OCI-LY7 (cell line): ENCODE measurements at regions not wholly inside any gene's neighbourhood (a gene's known extent, or its start where the extent isn't known, plus 50 kb on each side); places are given as distances from the start of the nearest gene placed in this dataset.

Experiments
- BruUV-seq: library from RNA; stranded (reverse); fragments of 400-500 nt; replicated peaks from 2 replicates; lab custom pipeline; 2021; lab: Mats Ljungman, UMichigan
- CTCF ChIA-PET: fragments of 300-600 bp; sonication (Branson Sonifier 250); formaldehyde crosslinking; loops from one replicate; lab custom pipeline; 2022; ENCODE audit warnings: antibody characterized with exemption; ENCODE audit not compliant: unreplicated experiment; lab: Charles Lee
- POLR2A ChIA-PET: fragments of 300-600 bp; sonication (Branson Sonifier 250); formaldehyde crosslinking; loops from one replicate; lab custom pipeline; 2022; ENCODE audit warnings: antibody characterized with exemption; lab: Charles Lee
- DNase-seq: peaks from one replicate; pipeline ENCODE4 v3.0.0-alpha.2; 2015; ENCODE audit warnings: low spot score
- H2AFZ ChIP-seq: fragments of 200-600 bp; sonication (generic), shearing (Covaris generic); 2 replicates; pipeline ENCODE4 v1.6.1; 2014; ENCODE audit warnings: mild to moderate bottlenecking, antibody characterized with exemption, low read length, moderate library complexity
- H3K27ac ChIP-seq: fragments of 200-600 bp; sonication (generic); 2 replicates; pipeline ENCODE4 v1.5.1; 2014; ENCODE audit warnings: mixed run types, low read depth, mild to moderate bottlenecking, moderate library complexity, low read length, inconsistent platforms; ENCODE audit not compliant: poor library complexity, severe bottlenecking
- H3K36me3 ChIP-seq: fragments of 200-600 bp; sonication (generic); 2 replicates; pipeline ENCODE4 v1.6.1; 2014; ENCODE audit warnings: mild to moderate bottlenecking, antibody characterized with exemption, low read length, moderate library complexity, mixed read lengths; ENCODE audit not compliant: insufficient read depth
- H3K4me1 ChIP-seq: fragments of 200-600 bp; sonication (generic); 2 replicates; pipeline ENCODE4 v1.5.1; 2014; ENCODE audit warnings: mild to moderate bottlenecking, low read length; ENCODE audit not compliant: insufficient read depth, poor library complexity, severe bottlenecking
- H3K4me2 ChIP-seq: fragments of 200-600 bp; sonication (generic); 2 replicates; pipeline ENCODE4 v1.6.1; 2014; ENCODE audit warnings: mild to moderate bottlenecking, low read length
- H3K4me3 ChIP-seq: fragments of 200-600 bp; sonication (generic); 2 replicates; pipeline ENCODE4 v1.5.1; 2014; ENCODE audit warnings: mild to moderate bottlenecking, low read depth, low read length; ENCODE audit not compliant: poor library complexity, severe bottlenecking
- H3K79me2 ChIP-seq: fragments of 200-600 bp; sonication (generic); 2 replicates; pipeline ENCODE4 v1.6.1; 2016; ENCODE audit warnings: low read depth, mild to moderate bottlenecking, low read length, moderate library complexity, mixed read lengths; ENCODE audit not compliant: insufficient read depth
- H3K9me2 ChIP-seq: fragments of 200-600 bp; sonication (generic); 2 replicates; pipeline ENCODE4 v1.6.1; 2016; ENCODE audit warnings: mild to moderate bottlenecking, low read length, mixed read lengths; ENCODE audit not compliant: insufficient read depth
- H3K9me3 ChIP-seq: fragments of 200-600 bp; sonication (generic); 2 replicates; pipeline ENCODE4 v1.6.1; 2014; ENCODE audit warnings: mild to moderate bottlenecking, mixed run types, low read length, mixed read lengths
- H4K20me1 ChIP-seq: fragments of 200-600 bp; sonication (generic); 2 replicates; pipeline ENCODE4 v1.6.1; 2014; ENCODE audit warnings: mild to moderate bottlenecking, antibody characterized with exemption, low read length, moderate library complexity, mixed read lengths; ENCODE audit not compliant: insufficient read depth
- EZH2phosphoT487 ChIP-seq: fragments of 200-600 bp; sonication (generic); IDR thresholded peaks from 2 replicates; pipeline ENCODE4 v1.6.1; 2018; ENCODE audit warnings: low read depth, borderline replicate concordance, mild to moderate bottlenecking, mixed run types, antibody characterized with exemption, low read length, moderate library complexity, mixed read lengths
- intact Hi-C: fragments of 100-400 bp; cut with micrococcal nuclease; formaldehyde crosslinking; loops from one replicate; pipeline ENCODE4 v1.10.0; 2022; ENCODE audit not compliant: unreplicated experiment
- TF ChIP-seq, protein P1 (sequence below): fragments of 200-600 bp; sonication (generic); conservative IDR thresholded peaks from 2 replicates; pipeline ENCODE4 v1.5.1; 2014; ENCODE audit warnings: mild to moderate bottlenecking, antibody characterized with exemption, low read length, moderate library complexity, mixed read lengths

DNA sequence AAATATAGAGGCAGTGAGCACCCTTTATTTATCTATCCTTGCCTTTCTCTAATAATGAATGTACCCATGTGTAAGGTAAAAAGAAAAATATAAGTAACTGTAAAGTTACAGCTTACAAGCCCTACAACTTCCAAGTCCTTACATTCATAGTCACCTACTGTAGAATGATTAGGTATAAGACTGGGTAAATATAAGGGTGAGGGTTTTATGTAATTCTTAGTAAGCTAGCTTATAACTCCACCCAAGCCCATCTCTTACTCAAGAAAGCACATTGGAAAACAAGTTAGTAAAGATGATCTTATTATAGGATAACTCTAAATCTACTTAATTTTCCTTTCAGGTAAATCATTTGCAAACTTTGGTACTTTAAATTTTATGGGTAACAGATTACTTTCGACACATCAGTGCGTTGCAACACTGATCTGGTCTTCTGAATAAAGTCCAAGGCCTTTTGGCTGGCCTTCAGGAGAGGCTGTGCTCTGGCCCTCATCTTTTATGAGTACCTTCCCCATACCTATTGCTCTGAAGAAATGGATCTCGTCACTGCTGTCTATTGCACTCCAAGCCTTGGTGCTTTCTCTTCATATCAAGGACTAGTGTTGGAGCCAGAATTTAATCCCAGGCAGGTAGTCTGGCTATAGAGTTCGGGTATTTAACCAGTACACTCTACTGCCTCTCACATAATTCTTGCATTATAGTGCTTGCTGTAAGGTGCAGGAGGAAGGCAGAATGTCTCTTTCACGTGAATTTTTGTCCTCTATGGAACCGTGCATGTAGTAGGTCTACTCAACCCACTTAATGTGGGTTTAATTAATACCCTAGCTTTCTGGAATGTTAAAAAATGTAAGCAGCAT lies 443.6 kb upstream of the AR start:
- intact Hi-C loops, result no loop called here
- H3K4me3 ChIP-seq, result no peak overlapping the region
- H3K79me2 ChIP-seq, result no peaks in the 10 kb centered on the region
- DNase-seq, result no peak
- H3K4me1 ChIP-seq, result no peaks in the 10 kb centered on the region
- TF ChIP-seq EZH2phosphoT487, result no peak
- TF ChIP-seq, protein P1, sequence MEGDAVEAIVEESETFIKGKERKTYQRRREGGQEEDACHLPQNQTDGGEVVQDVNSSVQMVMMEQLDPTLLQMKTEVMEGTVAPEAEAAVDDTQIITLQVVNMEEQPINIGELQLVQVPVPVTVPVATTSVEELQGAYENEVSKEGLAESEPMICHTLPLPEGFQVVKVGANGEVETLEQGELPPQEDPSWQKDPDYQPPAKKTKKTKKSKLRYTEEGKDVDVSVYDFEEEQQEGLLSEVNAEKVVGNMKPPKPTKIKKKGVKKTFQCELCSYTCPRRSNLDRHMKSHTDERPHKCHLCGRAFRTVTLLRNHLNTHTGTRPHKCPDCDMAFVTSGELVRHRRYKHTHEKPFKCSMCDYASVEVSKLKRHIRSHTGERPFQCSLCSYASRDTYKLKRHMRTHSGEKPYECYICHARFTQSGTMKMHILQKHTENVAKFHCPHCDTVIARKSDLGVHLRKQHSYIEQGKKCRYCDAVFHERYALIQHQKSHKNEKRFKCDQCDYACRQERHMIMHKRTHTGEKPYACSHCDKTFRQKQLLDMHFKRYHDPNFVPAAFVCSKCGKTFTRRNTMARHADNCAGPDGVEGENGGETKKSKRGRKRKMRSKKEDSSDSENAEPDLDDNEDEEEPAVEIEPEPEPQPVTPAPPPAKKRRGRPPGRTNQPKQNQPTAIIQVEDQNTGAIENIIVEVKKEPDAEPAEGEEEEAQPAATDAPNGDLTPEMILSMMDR, result no peak
- H3K9me2 ChIP-seq, result no peaks in the 10 kb centered on the region
- H3K27ac ChIP-seq, result no peak overlapping the region
- no TSS peak for BruUV-seq
- no peaks in the 10 kb centered on the region for H3K9me3 ChIP-seq
- H2AFZ ChIP-seq, result no peak overlapping the region
- no peak overlapping the region for H3K4me2 ChIP-seq
- H3K36me3 ChIP-seq, result no peaks in the 10 kb centered on the region
- CTCF ChIA-PET, result no interaction called here
- no peaks in the 10 kb centered on the region for H4K20me1 ChIP-seq
- POLR2A ChIA-PET, result no interaction called here

DNA sequence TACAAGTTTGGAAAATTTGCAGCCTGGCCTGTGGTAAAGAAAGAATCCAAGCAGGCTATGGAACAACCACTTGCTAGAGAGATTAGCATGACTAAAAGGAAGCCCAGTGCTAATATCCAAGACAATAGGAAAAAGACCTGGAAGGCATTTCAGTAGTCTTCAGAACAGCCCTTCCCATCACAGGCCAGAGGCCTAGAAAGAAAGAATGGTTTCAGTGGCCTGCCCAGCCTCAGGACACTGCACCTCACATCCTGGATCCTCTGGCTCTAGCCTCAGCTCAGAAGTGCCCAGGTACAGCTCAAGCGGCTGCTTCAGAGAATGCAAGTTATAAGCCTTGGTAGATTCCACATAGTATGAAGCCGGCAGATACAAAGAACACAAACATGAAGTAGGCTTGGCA lies 449.8 kb upstream of the AR start:
- Histone ChIP-seq H3K4me3 (no peak overlapping the region), H3K27ac (no peak overlapping the region), H3K4me1 (no peaks in the 10 kb centered on the region), H3K4me2 (no peak overlapping the region), H2AFZ (no peak overlapping the region), H3K9me3 (no peaks in the 10 kb centered on the region), H3K9me2 (no peaks in the 10 kb centered on the region), H4K20me1 (no peaks in the 10 kb centered on the region), H3K79me2 (no peaks in the 10 kb centered on the region), H3K36me3 (no peaks in the 10 kb centered on the region)
- intact Hi-C loops, result no loop called here
- BruUV-seq, result no TSS peak
- DNase-seq, result no peak
- CTCF ChIA-PET, result no interaction called here
- no peak for TF ChIP-seq EZH2phosphoT487
- TF ChIP-seq, protein P1, result no peak
- POLR2A ChIA-PET, result no interaction called here

DNA sequence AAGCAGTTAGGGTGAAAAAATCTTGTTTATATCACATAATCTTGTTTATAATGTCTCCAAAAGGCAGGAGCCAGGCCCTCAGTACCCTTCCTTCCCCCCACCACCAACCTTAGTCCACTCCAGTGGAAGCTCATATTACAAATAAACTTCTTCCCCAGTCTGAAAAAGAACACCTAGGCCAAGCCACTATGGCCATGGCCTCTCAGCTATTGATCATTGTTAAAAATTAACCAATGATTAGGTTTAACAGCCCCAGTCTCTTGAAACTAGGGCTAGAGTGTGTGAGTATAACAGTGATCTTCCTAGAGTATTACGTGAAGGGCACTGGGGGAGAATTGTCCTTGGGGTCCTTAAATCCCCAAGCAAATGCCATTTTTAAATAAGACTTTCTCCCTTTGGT lies 411.9 kb upstream of the EDA2R start:
- BruUV-seq, result no TSS peak
- Histone ChIP-seq H3K4me2 (no peak overlapping the region), H3K4me1 (no peaks in the 10 kb centered on the region), H3K9me2 (no peaks in the 10 kb centered on the region), H2AFZ (no peak overlapping the region), H3K4me3 (no peak overlapping the region), H3K36me3 (no peaks in the 10 kb centered on the region), H3K9me3 (no peaks in the 10 kb centered on the region), H3K79me2 (no peaks in the 10 kb centered on the region), H4K20me1 (no peaks in the 10 kb centered on the region), H3K27ac (no peak overlapping the region)
- POLR2A ChIA-PET, result interaction anchor here (0.6 kb wide), 1 partner anchor 925 kb away, joined by 3 read pairs; no protein-coding TSS in a partner anchor
- intact Hi-C loops, result no loop called here
- no peak for DNase-seq
- TF ChIP-seq, protein P1, result no peak
- no peak for TF ChIP-seq EZH2phosphoT487
- CTCF ChIA-PET, result no interaction called here
